Erythroblast (primary cell): ENCODE measurements at regions not wholly inside any gene's neighbourhood (a gene's known extent, or its start where the extent isn't known, plus 50 kb on each side); places are given as distances from the start of the nearest gene placed in this dataset.

Source experiments
- GATA1 ChIP-seq: IDR thresholded peaks from 2 replicates; pipeline ENCODE4 v1.6.1; 2011; ENCODE audit warnings: low read depth, mild to moderate bottlenecking, control low read depth, low read length, moderate library complexity
- POLR2A ChIP-seq: IDR thresholded peaks from 2 replicates; pipeline ENCODE4 v1.6.1; 2011; ENCODE audit warnings: mild to moderate bottlenecking, low read length

GRCh38 chr1:60740154-60740553, 342.2 kb upstream of the NFIA start:
- TF ChIP-seq POLR2A, result no peak
- no peak for TF ChIP-seq GATA1
